ENCODE measurements at regions not wholly inside any gene's neighbourhood (a gene's known extent, or its start where the extent isn't known, plus 50 kb on each side); places are given as distances from the start of the nearest gene placed in this dataset.

DNA sequence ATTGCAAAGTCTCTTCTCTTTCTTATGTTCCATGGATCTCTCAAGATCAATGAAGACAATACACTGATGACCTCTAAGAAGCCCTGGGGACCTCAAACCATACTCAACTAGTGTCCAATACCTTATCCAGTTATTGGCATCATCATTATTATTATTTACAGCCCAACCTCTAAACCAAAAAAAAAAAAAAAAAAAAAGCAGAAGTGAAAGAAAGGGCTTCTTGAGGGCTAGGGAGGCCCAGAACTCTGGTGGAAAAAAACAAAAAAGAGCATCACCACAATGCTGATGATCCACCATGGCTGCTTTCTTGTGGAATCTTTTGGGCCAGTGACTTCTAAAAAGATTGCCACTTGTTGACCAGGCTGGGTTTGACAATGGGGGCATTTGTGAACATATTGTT, 324.9 kb downstream of the LPIN1 start:
- H3K4me3 ChIP-seq (replicated peaks in 1 of 2; ENCODE audit: low read depth in 1 of 2, low read length in 2 of 2) = no peak overlapping the region
- no peak for ATAC-seq
- H2AFZ ChIP-seq (ENCODE audit: low read depth, low read length, poor library complexity, severe bottlenecking) = no peak overlapping the region
- H3K9ac ChIP-seq (ENCODE audit: low read length) = no peak overlapping the region
- no peaks in the 10 kb centered on the region for H3K4me1 ChIP-seq (ENCODE audit: control insufficient read depth in 1 of 2, insufficient read depth in 2 of 2, low read length in 2 of 2)
- no peaks in the 10 kb centered on the region for H3K9me3 ChIP-seq (ENCODE audit: control insufficient read depth in 1 of 2, insufficient read depth in 1 of 2, low read depth in 1 of 2, low read length in 2 of 2)
- CTCF ChIA-PET = no interaction called here
- no peaks in the 10 kb centered on the region for H3K27me3 ChIP-seq (ENCODE audit: insufficient read depth, low read length)
- H3K36me3 ChIP-seq (ENCODE audit: control insufficient read depth in 1 of 2, insufficient read depth in 2 of 2, low read length in 2 of 2) = no peaks in the 10 kb centered on the region
- intact Hi-C loops (cut with micrococcal nuclease) = no loop called here
- RAD21 ChIA-PET (ENCODE audit: low non-redundant PET in 1 of 2, low total read pairs in 2 of 2, uncharacterized antibody in 2 of 2, unreplicated experiment in 2 of 2) = no interaction called here
- H3K9me2 ChIP-seq (ENCODE audit: insufficient read depth) = no peaks in the 10 kb centered on the region
- no TSS peak for BruUV-seq (replicated peaks)
- no peaks in the 10 kb centered on the region for H3K79me2 ChIP-seq (ENCODE audit: insufficient read depth, low read length)
- POLR2A ChIA-PET = no interaction called here
- no peak overlapping the region for H3K27ac ChIP-seq (ENCODE audit: low read depth, low read length)
- H3K4me2 ChIP-seq (ENCODE audit: low read length) = no peak overlapping the region
- H4K20me1 ChIP-seq (ENCODE audit: insufficient read depth) = no peaks in the 10 kb centered on the region
- TF ChIP-seq ZNF274 (IDR thresholded peaks at IDR 0.05; ENCODE audit: low read depth, low read length) (no peak), ELF1 (IDR thresholded peaks at IDR 0.05; ENCODE audit: borderline replicate concordance, low read depth) (no peak), SP1 (IDR thresholded peaks at IDR 0.05; ENCODE audit: low read depth) (no peak), POLR2A (IDR thresholded peaks at IDR 0.05; ENCODE audit: borderline replicate concordance, extremely low read depth, insufficient read depth, insufficient read length) (no peak), SRF (IDR thresholded peaks at IDR 0.05; ENCODE audit: low read depth) (no peak), CBX3 (IDR thresholded peaks at IDR 0.05; ENCODE audit: low read depth) (no peak), RAD21 (IDR thresholded peaks at IDR 0.05; ENCODE audit: low read depth) (no peak), TCF7L2 (IDR thresholded peaks at IDR 0.05; ENCODE audit: borderline replicate concordance, extremely low read depth, insufficient read depth, insufficient read length) (no peak), EGR1 (IDR thresholded peaks at IDR 0.05; ENCODE audit: low read depth) (no peak), EZH2phosphoT487 (IDR thresholded peaks at IDR 0.05; ENCODE audit: borderline replicate concordance) (no peak)
- TF ChIP-seq, protein P1, sequence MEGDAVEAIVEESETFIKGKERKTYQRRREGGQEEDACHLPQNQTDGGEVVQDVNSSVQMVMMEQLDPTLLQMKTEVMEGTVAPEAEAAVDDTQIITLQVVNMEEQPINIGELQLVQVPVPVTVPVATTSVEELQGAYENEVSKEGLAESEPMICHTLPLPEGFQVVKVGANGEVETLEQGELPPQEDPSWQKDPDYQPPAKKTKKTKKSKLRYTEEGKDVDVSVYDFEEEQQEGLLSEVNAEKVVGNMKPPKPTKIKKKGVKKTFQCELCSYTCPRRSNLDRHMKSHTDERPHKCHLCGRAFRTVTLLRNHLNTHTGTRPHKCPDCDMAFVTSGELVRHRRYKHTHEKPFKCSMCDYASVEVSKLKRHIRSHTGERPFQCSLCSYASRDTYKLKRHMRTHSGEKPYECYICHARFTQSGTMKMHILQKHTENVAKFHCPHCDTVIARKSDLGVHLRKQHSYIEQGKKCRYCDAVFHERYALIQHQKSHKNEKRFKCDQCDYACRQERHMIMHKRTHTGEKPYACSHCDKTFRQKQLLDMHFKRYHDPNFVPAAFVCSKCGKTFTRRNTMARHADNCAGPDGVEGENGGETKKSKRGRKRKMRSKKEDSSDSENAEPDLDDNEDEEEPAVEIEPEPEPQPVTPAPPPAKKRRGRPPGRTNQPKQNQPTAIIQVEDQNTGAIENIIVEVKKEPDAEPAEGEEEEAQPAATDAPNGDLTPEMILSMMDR (IDR thresholded peaks at IDR 0.05 in 2 of 3, conservative IDR thresholded peaks at IDR 0.05 in 1 of 3; ENCODE audit: borderline replicate concordance in 1 of 3, insufficient read depth in 1 of 3, low read depth in 2 of 3, low read length in 2 of 3) = no peak
- DNase-seq (ENCODE audit: low read depth, low spot score) = no peak
